OCI-LY1 (cell line): ENCODE measurements at regions not wholly inside any gene's neighbourhood (a gene's known extent, or its start where the extent isn't known, plus 50 kb on each side); places are given as distances from the start of the nearest gene placed in this dataset.

Experiments used
- H2AFZ ChIP-seq: fragments of 200-600 bp; sonication (generic), shearing (Covaris generic); 2 replicates; pipeline ENCODE4 v1.6.0; 2014; ENCODE audit warnings: antibody characterized with exemption, mild to moderate bottlenecking, low read length
- H3F3A ChIP-seq: fragments of 200-600 bp; sonication (generic), shearing (Covaris generic); 2 replicates; pipeline ENCODE4 v1.6.0; 2014; ENCODE audit warnings: mild to moderate bottlenecking, antibody characterized with exemption, low read length, moderate library complexity; ENCODE audit not compliant: insufficient read depth
- H3K27ac ChIP-seq: fragments of 200-600 bp; sonication (generic); 2 replicates; pipeline ENCODE4 v1.5.1; 2014; ENCODE audit warnings: low read length, mixed run types, mild to moderate bottlenecking, low read depth; ENCODE audit not compliant: poor library complexity, severe bottlenecking
- H3K27me3 ChIP-seq: fragments of 200-600 bp; sonication (generic); 2 replicates; pipeline ENCODE4 v1.6.0; 2014; ENCODE audit warnings: antibody characterized with exemption, mild to moderate bottlenecking, low read length, moderate library complexity; ENCODE audit not compliant: insufficient read depth
- H3K36me3 ChIP-seq: fragments of 200-600 bp; sonication (generic); 2 replicates; pipeline ENCODE4 v1.6.1; 2014; ENCODE audit warnings: mild to moderate bottlenecking, antibody characterized with exemption, low read length, moderate library complexity, mixed read lengths; ENCODE audit not compliant: insufficient read depth
- H3K4me1 ChIP-seq: fragments of 200-600 bp; sonication (generic); 2 replicates; pipeline ENCODE4 v1.5.1; 2014; ENCODE audit warnings: mild to moderate bottlenecking, low read length, moderate library complexity; ENCODE audit not compliant: insufficient read depth, severe bottlenecking
- H3K4me2 ChIP-seq: fragments of 200-600 bp; sonication (generic), shearing (Covaris generic); 2 replicates; pipeline ENCODE4 v1.6.1; 2014; ENCODE audit warnings: low read length
- H3K4me3 ChIP-seq: fragments of 200-600 bp; sonication (generic); 2 replicates; pipeline ENCODE4 v1.5.1; 2014; ENCODE audit warnings: low read length, low read depth, mild to moderate bottlenecking, mixed read lengths; ENCODE audit not compliant: poor library complexity, severe bottlenecking
- H3K79me2 ChIP-seq: fragments of 200-600 bp; shearing (Covaris generic); 2 replicates; pipeline ENCODE4 v1.6.1; 2016; ENCODE audit warnings: mixed run types, low read length, mixed read lengths; ENCODE audit not compliant: insufficient read depth
- H3K9ac ChIP-seq: fragments of 200-600 bp; sonication (generic), shearing (Covaris generic); 2 replicates; pipeline ENCODE4 v1.6.1; 2014; ENCODE audit warnings: mild to moderate bottlenecking, low read length, mixed read lengths
- H3K9me2 ChIP-seq: fragments of 200-600 bp; sonication (generic), shearing (Covaris generic); 2 replicates; pipeline ENCODE4 v1.6.1; 2014; ENCODE audit warnings: low read depth, mild to moderate bottlenecking, low read length, mixed read lengths
- H3K9me3 ChIP-seq: fragments of 200-600 bp; shearing (Covaris generic); 2 replicates; pipeline ENCODE4 v1.6.1; 2014; ENCODE audit warnings: low read length, mixed read lengths
- H4K20me1 ChIP-seq: fragments of 200-600 bp; sonication (generic), shearing (Covaris generic); 2 replicates; pipeline ENCODE4 v1.6.0; 2016; ENCODE audit warnings: mild to moderate bottlenecking, low read length; ENCODE audit not compliant: insufficient read depth
- CTCF ChIP-seq: fragments of 200-600 bp; sonication (generic), shearing (Covaris generic); IDR thresholded peaks from 2 replicates; pipeline ENCODE4 v1.5.1; 2017; ENCODE audit warnings: mild to moderate bottlenecking, antibody characterized with exemption, low read length, moderate library complexity, mixed read lengths
- EZH2 ChIP-seq: fragments of 200-600 bp; sonication (generic), shearing (Covaris generic); IDR thresholded peaks from 2 replicates; pipeline ENCODE4 v1.8.0; 2017; ENCODE audit warnings: borderline replicate concordance, mixed run types, mild to moderate bottlenecking, antibody characterized with exemption, low read length, moderate library complexity, mixed read lengths

- no peak overlapping the region for H2AFZ ChIP-seq
- no peak overlapping the region for H3K27ac ChIP-seq
- TF ChIP-seq CTCF = no peak
- no peak for TF ChIP-seq EZH2
- H3F3A ChIP-seq = no peaks in the 10 kb centered on the region
- no peak overlapping the region for H3K4me2 ChIP-seq
- H3K36me3 ChIP-seq = no peaks in the 10 kb centered on the region
- H3K27me3 ChIP-seq = no peaks in the 10 kb centered on the region
- H3K9ac ChIP-seq = no peak overlapping the region
- no peaks in the 10 kb centered on the region for H3K9me3 ChIP-seq
- no peaks in the 10 kb centered on the region for H3K79me2 ChIP-seq
- no peaks in the 10 kb centered on the region for H4K20me1 ChIP-seq
- H3K9me2 ChIP-seq = no peaks in the 10 kb centered on the region
- H3K4me1 ChIP-seq = peaks cover 8% of the 10 kb centered on the region
- no peak overlapping the region for H3K4me3 ChIP-seq
These were observed 101.3 kb downstream of the AKAP11 start for GRCh38 chr13:42373048-42373812.

- Histone ChIP-seq H3K27me3 (peaks cover 6% of the 10 kb centered on the region; the same call in 1 of the 2 replicates), H3K9me2 (no peaks in the 10 kb centered on the region), H3K4me1 (peaks cover 12% of the 10 kb centered on the region), H3K4me3 (no peak overlapping the region), H3K27ac (no peak overlapping the region), H3K36me3 (no peaks in the 10 kb centered on the region), H3F3A (no peaks in the 10 kb centered on the region), H3K9me3 (no peaks in the 10 kb centered on the region), H3K4me2 (no peak overlapping the region), H4K20me1 (no peaks in the 10 kb centered on the region), H3K79me2 (no peaks in the 10 kb centered on the region), H3K9ac (no peak overlapping the region), H2AFZ (no peak overlapping the region)
- TF ChIP-seq EZH2 = no peak
- TF ChIP-seq CTCF = no peak
These were observed 103.7 kb downstream of the AKAP11 start for GRCh38 chr13:42375663-42376062.

GRCh38 chr13:42377640-42378382 lies 105.9 kb downstream of the AKAP11 start:
- H4K20me1 ChIP-seq = no peaks in the 10 kb centered on the region
- no peak overlapping the region for H3K4me3 ChIP-seq
- H3K27ac ChIP-seq = no peak overlapping the region
- no peak overlapping the region for H2AFZ ChIP-seq
- H3K9me3 ChIP-seq = no peaks in the 10 kb centered on the region
- H3K9ac ChIP-seq = no peak overlapping the region
- no peaks in the 10 kb centered on the region for H3K79me2 ChIP-seq
- H3F3A ChIP-seq = no peaks in the 10 kb centered on the region
- peaks cover 12% of the 10 kb centered on the region for H3K4me1 ChIP-seq
- peaks cover 6% of the 10 kb centered on the region; the same call in 1 of the 2 replicates for H3K27me3 ChIP-seq
- H3K4me2 ChIP-seq = peak overlapping the region; percentile 13; the same call in 1 of the 2 replicates
- no peak for TF ChIP-seq EZH2
- TF ChIP-seq CTCF = no peak
- H3K36me3 ChIP-seq = no peaks in the 10 kb centered on the region
- no peaks in the 10 kb centered on the region for H3K9me2 ChIP-seq
